GM10266 (cell line): ENCODE measurements at regions not wholly inside any gene's neighbourhood (a gene's known extent, or its start where the extent isn't known, plus 50 kb on each side); places are given as distances from the start of the nearest gene placed in this dataset.

ENCODE experiments used
- DNase-seq: peaks from one replicate; pipeline ENCODE4 v3.0.0; 2012; ENCODE audit errors: extremely low spot score
- TF ChIP-seq, protein P1 (sequence below): IDR thresholded peaks from 2 replicates; pipeline ENCODE4 v1.5.1; 2012; ENCODE audit warnings: mild to moderate bottlenecking, low read depth; ENCODE audit not compliant: control insufficient read depth, insufficient read depth; ENCODE audit errors: missing control alignments

DNA sequence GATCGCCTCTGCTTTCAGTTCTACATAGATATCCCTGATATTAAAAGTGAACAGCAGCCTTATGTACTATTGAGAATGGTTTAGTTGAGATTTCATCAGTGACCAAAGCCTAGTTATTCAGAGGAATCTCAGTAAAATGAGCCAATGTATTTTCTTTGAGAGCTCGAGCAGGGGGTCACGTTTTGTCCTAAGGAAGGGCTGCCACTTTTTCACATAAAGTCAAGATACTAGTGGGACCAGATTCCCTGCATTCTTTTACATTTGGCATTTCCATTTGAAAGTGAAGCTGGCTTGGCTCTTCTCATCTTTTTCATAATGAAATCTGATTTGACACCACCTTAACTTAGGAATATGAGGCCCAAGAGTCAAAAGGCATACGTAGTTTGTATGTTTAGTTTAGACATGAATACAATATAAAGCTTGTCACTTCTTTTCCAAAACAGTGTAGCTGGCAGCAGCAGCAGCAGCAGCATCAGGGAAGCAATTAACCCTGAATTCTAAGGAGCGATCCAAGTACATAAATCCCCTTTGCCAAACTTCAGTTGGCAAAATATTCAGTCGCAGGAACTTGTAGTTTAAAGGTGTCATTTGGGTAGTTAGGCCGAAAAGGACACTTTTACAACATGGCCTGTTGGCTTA, 1752.2 kb upstream of the PCDH20 start:
- DNase-seq = no peak
- TF ChIP-seq, protein P1, sequence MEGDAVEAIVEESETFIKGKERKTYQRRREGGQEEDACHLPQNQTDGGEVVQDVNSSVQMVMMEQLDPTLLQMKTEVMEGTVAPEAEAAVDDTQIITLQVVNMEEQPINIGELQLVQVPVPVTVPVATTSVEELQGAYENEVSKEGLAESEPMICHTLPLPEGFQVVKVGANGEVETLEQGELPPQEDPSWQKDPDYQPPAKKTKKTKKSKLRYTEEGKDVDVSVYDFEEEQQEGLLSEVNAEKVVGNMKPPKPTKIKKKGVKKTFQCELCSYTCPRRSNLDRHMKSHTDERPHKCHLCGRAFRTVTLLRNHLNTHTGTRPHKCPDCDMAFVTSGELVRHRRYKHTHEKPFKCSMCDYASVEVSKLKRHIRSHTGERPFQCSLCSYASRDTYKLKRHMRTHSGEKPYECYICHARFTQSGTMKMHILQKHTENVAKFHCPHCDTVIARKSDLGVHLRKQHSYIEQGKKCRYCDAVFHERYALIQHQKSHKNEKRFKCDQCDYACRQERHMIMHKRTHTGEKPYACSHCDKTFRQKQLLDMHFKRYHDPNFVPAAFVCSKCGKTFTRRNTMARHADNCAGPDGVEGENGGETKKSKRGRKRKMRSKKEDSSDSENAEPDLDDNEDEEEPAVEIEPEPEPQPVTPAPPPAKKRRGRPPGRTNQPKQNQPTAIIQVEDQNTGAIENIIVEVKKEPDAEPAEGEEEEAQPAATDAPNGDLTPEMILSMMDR = no peak

DNA sequence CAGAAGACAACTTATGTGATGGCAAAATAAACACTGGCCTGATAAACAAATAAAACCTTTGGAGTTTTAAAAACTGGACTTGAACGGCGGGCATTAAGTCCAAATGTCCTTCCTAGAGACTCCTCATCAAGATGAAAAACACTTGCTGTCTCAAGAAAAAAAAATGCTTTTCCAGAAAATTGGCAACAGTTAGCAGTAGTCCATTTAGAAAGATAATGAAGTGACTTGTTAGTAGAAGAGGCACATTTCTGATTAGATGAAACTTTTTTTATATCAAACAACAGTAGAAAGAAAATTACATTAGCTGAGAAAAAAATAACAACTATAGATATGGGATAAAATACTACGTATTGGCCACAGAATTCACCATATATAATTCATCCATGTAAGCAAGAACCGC, 1750.7 kb upstream of the PCDH20 start:
- TF ChIP-seq, protein P1 = no peak
- no peak for DNase-seq

DNA sequence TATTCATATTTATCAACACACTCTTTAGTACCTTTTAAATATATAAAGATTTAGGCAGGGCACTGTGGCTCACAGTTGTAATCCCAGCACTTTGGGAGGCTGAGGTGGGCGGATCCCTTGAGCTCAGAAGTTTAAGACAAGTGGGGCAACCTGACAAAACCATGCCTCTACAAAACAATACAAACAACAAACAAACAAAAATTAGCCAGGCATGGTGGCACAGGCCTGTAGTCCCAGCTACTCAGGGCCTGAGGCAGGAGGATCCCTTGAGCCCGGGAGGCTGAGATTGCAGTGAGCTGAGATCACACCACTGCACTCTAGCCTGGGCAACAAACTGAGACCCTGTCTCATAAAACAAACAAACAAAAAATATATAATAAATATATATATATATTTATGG, 1748.3 kb upstream of the PCDH20 start:
- TF ChIP-seq, protein P1 = no peak
- DNase-seq = no peak

DNA sequence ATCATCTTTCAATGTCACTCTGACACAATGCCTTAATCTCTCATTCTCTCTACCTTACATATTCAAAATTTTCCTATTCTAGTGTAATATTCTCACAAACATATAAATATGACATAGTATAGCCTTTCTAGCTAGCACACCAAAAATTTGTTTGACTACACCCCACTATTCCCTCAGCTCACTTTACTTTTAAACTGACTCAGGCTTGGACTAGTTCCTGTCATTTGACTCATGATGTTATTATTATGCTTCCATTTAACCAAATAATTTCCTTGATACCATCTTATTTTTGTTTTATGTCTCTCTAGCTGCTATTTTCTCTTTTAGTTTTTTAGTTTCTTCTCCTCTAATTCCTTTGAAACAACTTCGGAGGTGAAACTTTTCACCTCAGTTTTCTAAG, 1745.6 kb upstream of the PCDH20 start:
- TF ChIP-seq, protein P1 = no peak
- no peak for DNase-seq

DNA sequence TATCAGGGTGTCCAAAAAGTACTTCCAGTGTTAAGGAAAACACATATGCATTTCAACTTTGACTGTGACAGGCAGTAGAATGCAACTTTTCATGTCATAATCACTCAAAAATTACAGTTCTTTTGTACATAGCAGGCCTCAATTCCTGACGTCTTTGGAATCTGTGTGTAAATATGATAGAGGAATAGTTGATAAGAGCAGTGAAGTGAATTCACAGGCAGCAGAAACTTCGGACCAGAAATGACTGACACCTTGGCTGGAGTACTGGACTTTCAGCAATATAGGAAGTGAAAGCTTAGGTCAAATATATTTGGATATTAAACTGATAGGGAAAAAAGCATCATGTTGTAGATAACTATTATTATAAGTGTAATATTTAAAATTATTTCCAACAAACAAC, 1741.2 kb upstream of the PCDH20 start:
- TF ChIP-seq, protein P1 = no peak
- no peak for DNase-seq

DNA sequence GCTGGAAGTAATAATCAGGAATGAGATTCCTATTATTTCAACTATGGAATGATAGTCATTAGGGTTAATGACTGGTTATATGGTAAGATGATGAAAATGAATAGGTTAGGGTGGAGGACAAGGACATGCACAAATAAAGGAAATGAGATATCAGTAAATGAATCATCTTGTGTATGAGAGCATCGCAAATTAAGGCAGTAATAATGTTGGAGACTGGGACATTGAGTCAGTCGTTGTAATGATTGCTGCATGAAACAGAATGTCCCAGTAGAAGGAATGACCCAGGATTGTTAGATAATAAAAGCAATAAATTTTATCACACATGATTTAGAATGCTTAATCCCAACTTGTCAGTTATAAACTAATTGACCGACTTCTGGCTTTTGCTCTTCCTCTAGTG, 1733.7 kb upstream of the PCDH20 start:
- no peak for DNase-seq
- TF ChIP-seq, protein P1 = no peak

DNA sequence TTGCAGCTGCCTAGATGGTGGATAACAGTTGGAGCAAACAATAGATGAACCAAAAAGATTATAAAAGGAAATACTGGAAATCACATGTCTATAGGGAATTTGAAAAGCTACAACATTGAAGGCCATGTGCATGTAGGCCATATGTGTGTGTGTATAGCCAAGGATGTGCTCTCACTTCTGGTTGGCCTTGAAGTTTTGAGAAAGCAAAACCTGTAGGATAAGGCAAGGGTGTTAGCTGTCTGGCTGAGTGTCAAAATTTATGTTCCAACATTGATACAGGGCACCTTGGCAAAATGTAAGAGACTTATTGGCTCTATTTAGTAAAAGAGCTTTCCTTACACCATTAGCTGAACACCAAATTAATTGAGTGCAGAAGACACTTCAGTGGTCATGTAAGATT, 1723.6 kb upstream of the PCDH20 start:
- DNase-seq = no peak

More for the DNA sequence above, 1723.6 kb upstream of the PCDH20 start:
- TF ChIP-seq, protein P1 = no peak
